TTC549 (cell line): ENCODE measurements at regions not wholly inside any gene's neighbourhood (a gene's known extent, or its start where the extent isn't known, plus 50 kb on each side); places are given as distances from the start of the nearest gene placed in this dataset.
A peak's percentile ranks its signal among the peaks of the same experiment; 100 is the strongest.
"Not testable (repeated sequence)": the region's sequence is repeated elsewhere in the genome, so short reads cannot be mapped to it uniquely, and the experiment has no call there.

Experiments
- FAIRE-seq: peaks from 2 replicates; lab custom pipeline; 2012; peaks lifted over from hg19 to GRCh38; lab: Jason Lieb, UNC

DNA sequence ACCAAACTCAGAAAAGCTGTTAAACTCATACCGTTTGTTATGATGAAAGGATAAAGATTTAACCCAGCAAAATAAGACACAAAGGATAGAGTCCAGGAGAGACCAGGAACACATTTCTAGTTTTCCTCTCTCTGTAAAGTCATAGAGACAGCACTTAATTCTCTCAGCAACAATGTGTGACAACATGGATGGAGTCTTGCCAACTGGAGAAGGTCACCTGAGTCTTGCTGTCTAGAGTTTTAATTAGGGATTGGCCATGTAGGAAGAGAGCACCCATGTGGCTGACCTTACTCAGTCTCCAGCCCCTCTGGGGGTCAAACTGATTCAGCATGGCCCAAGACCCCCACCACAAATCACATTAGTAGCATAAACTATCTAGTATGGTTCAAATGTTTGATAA, 151.0 kb upstream of the ATF7IP start:
- FAIRE-seq, result no peak

DNA sequence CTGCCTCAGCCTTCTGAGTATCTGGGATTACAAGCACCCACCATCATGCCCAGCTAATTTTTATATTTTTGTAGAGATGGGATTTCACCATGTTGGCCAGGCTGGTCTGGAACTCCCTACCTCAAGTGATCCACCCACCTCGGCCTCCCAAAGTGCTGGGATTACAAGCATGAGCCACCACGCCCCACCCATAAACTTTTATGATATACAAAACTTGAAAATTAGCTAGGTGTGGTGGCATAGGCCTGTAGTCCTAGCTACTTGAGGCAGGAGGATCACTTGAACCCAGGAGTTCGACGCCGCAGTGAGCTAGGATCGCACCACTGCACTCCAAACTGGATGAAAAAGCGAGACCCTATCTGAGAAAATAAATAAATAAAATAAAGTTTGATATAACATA, 149.5 kb upstream of the ATF7IP start:
- not testable (repeated sequence) for FAIRE-seq

DNA sequence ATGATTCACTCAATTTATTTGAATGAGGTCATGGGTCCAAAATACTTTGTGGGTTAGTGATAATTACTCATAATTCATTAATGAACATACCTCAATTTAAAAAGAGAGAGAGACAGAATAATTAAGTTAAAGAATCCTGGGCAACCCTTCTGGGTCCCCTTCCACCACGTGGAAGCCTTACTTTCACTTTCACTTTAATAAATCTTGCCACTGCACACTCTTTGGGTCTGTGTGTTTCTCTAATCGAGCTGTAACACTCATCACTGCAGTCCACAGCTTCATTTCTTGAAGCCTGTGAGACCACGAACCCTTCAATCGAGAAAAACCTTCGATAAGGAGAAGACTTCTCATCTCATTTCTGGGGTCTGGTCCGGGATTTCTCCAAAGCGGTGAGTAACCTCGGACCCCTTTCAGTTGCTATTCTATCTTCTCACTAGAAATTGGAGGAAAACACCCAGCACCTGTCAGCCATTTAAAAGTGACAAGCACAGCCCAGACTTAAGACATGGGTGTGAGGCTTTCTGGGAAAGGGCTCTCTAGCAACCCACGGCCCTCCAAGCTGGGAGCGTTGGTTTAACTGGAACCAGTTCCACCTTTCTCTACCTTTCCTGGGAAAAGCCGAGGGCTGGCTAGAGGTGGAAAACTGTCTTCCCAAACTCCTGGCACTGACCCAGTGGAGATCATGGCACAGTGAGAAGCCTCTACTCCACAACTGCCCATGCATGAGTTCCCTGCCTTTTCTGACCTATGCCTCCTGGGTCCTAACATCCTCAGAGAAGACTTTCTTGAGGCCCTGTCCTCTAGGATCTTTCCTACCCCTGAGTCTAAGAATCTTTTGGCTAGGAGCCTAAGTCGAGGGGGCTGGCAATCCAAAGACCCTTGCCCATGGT, 148.8 kb upstream of the ATF7IP start:
- FAIRE-seq, result no peak

DNA sequence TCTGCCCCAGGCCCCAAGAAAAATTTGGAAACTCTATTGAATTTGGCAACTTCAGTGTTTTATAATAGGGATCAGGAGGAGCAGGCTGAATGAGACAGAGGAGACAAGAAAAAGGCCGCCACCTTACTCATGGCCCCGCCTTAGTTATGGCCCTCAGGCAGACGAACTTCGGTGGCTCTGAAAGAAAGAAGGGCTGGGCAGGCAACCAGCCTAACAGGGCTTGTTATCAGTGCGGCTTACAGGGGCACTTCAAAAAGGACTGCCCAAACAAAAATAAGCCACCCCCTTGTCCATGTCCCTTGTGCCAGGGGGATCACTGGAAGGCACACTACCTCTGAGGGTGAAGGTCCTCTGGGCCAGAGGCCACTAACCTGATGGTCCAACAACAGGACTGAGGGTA, 146.3 kb upstream of the ATF7IP start:
- FAIRE-seq, result no peak

DNA sequence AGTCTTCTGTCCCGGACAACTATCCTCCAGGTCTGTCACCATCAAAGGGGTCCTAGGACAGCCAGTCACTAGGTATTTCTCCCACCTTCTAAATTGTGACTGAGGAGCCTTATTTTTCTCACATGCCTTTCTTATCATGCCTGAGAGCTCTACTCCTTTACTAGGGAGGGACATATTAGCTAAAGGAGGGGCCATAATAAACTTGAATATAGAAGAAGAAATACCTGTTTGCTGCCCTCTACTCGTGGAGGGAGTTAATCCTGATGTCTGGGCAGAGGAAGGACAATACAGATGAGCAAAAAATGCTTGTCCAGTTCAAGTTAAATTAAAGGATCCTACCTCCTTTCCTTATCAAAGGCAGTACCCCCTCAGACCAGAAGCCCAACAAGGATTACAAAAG, 145.8 kb upstream of the ATF7IP start:
- FAIRE-seq, result not testable (repeated sequence)

DNA sequence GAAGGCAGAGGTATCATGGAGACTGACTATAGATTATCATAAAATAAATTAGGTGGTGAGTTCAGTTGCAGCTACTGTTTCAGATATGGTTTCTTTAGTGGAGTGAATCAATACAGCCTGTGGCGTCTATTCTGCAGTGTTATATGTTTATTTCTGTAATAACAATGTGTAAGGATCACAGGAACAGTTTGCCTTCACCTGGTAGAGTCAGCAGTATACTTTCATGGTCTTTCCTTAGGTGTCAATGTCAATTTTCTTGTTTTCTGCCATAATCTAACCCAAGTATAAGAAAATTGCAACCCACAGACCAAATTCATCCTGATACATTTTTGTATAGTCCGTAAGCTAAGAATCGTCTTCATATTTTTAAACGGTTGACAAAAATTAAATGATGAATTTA, 140.4 kb upstream of the ATF7IP start:
- no peak for FAIRE-seq

DNA sequence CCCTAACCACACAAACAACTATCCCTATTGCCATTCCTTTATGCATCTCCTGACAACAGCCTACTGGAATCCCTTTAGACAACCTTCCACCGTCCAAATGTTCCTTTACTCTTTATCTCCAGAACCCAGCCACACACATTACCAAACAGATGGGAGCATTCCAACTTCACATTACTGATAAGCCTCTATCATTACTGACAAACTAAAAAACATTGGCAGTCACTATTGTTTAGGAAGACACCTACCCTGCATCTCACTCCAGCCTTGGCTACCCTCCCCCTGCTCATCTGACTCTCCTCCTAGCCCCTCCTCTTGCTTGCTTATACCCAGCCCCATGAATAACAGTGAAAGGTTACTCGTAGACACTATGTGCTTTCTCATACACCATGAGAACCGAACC, 130.3 kb upstream of the ATF7IP start:
- FAIRE-seq, result not testable (repeated sequence)

DNA sequence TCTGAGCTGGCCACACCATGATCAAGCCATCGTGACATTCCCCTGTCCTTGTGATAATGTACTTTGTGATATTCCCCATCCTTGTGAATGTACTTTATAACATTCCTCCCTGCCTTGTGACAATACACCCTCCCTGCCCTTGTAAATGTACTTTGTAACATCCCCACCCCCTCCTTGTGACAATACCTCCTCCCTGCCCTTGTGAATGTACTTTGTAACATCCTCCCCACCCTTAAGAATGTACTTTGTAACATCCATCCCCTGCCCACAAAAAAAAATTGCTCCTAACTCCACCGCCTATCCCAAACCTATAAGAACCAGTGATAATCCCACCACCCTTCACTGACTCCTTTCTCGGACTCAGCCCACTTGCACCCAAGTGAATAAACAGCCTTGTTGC, 128.8 kb upstream of the ATF7IP start:
- not testable (repeated sequence) for FAIRE-seq

DNA sequence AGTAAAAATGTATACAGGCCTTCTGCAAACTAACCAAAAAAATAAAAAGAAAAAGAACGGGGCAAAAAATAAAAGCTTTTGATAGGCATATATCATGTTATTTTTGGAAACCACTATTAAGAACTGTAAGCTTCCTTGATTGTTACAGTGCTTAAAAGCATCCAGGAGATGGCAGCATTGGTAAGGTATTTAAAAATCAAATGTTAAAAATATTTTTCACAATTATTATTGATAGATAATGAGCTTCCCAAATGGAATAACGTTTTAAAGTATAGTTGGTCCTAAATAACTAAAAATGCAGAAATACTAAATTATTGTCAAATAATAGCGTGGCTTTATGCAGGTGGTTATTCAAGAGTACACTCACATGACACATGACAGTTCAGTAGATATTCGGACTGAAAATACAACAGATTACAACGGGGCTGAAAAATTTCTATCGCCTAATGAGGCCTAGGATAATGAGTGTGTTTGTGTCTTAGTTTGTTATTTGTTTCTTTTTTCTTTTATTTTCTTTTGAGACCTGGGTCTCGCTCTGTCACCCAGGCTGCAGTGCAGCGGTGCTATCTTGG, 127.2 kb upstream of the ATF7IP start:
- FAIRE-seq, result peak; percentile 93

DNA sequence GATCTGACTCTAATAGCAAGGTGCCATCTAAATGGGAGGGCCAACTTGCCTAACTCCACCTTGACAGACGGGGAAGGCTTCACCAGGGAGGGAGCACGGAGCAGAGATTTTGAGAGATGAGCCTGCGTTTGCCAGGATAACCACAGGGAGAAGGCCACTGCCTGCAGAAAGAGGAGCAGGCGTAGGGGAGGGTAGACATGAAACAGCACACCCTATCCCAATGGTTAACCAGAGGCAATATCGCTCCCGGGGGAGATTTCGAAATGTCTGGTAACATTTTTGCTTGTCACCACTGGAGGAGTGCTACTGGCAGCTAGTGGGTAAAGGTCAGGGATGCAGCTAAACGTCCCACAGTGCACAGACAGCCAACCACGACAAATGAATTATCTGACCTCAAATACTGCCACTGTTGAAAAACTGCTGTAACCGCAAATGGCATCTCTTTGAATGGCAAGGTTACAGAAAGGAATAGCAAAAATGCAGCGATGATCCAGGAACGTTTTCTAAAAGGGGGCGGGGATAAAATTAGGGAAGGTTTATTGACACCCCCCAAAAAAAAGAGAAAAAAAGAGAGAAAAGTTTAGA, 126.0 kb upstream of the ATF7IP start:
- no peak for FAIRE-seq

DNA sequence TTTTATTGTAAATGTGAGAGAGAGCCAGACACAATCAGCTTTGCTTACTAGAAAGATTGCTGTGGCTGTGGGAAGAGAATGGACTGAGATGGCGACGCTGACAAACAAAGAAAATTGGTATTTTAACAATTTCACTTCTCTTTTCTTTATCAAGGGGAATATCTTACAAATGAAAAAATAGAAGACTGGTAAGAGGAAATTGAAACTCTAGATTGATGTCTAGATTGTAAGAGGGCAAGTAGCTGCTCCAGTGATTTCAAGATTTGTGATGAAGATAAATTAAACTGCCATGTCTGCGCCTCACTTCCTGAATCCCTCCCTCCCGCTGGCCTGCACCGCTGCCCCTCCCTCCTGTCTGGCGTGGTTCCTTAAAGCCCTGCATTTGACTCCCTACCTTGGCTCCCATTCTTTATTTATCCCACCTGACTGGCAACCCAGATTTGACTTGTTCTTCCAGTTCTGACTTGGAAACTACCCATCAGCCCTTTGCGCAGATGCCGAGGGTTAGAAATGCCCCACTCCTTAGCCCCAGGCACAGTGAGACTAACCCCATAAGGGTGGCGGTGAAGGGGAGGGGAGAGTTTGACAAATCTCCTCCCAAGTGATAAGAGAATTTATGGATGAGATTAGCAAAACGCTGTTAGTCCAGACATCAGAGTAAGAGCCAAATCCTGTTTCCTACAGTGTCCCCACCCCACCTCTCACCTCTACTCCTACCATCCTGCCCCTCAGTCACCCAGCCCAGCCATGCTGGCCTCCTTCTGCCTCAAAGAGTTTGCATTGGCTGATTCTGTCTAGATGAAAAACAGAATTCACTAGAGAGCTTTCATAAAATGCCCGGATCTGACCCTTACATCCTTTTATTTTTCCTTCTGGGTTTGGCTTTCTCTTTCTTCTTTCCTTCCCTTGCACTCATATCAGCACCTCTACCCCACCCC, 125.3 kb upstream of the ATF7IP start:
- FAIRE-seq, result no peak

DNA sequence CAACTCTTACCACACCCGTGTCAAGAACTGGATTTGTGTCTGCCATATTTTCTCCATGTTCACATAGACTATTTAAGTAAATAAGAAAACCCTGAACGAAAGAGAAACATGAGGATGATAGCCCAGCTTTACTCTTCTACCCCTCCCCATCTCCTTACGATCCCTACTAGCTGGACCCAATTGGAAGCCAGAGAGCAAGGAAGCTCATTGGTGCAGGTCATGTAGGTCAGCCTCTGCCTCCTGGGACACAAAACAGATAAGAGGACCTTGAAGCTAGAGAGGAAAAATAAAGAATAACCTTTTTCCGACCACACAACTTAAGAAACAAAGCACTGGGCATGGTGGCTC, 124.6 kb upstream of the ATF7IP start:
- no peak for FAIRE-seq

DNA sequence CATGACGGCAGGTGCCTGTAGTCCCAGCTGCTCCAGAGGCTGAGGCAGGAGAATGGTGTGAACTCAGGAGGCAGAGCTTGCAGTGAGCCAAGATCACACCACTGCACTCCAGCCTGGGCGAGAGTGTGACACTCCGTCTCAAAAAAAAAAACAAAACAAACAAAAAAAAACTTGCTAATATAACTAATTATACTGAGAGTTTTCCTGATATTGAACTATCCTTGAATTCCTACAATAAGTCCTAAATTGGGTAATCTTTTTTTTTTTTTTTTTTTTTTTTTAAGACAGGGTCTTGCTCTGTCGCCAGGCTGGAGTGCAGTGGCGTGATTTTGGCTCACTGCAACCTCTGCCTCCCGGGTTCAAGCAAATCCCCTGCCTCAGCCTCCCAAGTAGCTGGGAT, 122.7 kb upstream of the ATF7IP start:
- FAIRE-seq, result not testable (repeated sequence)

DNA sequence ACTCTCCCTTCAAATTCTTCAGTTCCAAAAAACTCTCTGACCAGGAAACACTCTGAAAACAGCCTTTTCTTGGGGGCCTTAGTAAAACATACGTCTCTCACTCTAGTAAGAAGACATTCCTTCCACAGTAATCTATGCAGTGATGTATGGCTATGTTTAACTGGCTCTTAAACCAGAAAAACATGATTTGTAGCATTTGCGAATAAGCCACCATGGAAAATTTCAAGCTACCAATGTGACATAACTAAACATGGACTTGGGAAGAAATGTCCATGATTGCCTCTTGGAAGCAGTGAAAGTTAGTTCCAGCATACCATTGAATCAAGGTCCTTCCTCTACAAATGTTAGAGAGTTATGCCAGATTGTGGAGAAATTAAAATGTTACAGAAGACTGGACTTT, 121.5 kb upstream of the ATF7IP start:
- no peak for FAIRE-seq

DNA sequence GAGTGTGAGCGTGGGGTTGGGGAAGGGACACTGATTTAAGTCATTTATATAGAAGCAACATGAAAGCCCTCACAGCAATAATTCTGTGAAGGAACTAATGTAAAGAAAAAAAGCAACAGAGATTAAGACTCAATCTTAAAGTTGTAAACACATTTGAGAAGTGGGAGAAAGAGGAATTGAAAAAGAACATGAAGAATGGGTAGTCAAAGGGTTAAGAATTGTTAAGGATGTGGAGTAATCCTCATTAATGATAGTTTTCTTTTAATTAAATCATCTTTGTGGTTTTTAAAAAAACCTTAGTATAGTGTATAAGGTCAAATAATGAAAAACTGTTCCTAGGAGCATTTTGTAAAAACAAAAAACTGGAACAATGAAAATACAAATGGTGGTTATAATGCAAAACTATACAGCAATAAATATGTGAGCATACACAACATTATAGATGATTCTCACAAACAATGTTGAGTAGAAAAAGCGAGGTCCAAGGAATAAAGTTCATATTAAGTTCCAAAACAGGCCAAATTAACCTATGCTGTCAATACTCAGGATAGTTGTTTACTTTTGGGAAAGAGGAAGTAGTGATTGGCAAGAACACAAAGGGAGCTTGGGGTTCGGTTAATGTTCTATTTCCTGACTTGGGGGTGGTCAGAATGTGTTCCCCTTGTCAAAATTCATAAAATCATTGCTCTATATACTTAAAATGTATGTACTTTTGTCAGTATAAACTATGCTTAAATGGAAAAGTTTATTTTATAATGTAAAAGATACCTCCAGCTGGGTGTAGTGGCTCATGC, 120.4 kb upstream of the ATF7IP start:
- FAIRE-seq, result no peak

DNA sequence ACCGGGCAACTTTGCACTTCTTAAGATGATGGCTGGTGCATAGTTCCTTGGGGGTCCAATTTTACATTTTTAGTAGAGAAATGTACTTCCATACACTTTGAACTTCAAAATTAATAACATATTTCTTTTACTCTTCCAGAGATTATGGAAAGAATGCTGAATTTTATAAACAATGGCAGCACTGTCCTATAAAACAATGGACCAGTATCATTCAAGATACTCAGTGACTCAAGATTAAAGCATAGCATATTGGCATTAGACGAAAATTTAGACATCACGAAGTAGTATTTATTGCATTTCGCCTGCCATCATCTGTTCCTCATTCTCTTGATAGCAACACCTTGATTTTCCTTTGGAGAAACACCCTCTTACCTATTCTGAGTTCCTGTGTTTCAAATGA, 118.3 kb upstream of the ATF7IP start:
- no peak for FAIRE-seq

DNA sequence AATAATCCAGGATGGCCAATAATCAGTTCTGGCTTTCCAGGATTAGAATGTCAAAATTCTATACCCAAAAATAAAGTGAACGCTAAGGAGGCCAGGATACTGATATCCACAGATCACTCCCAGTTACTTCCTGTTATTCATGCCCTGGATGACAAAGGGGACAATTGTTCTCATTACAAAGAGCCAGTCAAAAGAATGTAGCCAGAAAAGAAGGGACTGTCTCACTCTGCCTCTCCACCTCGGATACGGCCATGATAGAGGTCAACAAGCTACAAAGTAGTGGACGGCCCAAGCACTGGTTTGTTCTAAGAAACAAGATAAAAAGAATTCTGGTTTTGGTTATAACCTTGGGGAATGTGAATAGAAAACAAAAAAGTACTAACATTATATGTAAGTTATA, 116.1 kb upstream of the ATF7IP start:
- no peak for FAIRE-seq

DNA sequence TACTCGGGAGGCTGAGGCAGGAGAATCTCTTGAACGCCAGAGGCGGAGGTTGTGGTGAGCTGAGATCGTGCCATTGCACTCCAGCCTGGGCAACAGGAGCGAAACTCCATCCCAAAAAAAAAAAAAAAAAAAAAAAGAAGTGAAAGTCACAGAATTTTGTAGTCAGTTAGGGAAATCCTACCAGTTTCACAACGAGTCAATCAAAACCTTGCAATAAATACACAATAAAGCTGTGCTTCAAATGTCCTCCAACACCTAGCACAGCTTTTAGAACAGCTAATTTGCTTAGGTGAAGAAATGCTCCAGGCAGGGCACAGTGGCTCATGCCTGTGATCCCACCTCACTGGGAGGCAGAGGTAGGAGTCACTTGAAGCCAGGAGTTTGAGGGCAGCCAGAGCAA, 112.8 kb upstream of the ATF7IP start:
- FAIRE-seq, result no peak

DNA sequence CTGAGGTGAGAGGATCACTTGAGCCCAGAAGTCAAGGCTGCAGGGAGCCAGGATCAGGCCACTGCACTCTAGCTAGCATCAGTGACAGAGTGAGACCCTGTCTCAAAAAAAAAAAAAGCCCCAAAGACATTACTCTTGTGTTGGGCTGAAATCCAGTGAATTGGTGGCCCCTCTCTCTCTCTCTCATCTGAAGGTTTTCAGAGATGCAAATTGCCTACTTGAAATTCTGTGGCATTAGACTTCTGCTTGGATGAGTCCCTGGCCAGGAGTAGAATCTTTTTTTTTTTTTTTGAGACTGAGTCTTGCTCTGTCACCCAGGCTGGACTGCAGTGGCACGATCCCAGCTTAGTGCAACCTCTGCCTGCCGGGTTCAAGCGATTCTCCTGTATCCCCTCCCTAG, 112.0 kb upstream of the ATF7IP start:
- FAIRE-seq, result no peak

DNA sequence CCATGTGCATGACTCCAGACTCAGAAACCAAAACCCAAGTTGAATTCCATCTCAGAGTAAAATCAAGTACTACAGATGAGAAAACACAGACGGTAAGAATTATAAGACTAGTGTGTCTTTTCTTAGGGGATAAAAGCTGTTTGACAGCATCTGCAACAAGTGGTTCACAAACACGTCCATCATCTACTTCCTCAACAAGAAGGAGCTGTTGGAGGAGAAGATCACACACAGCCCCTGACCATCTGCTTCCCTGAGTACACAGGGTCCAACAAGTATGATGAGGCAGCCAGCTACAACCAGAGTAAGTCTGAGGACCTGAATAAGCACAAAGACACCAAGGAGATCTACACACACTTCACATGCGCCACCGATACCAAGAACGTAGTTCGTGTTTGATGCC, 110.7 kb upstream of the ATF7IP start:
- no peak for FAIRE-seq

DNA sequence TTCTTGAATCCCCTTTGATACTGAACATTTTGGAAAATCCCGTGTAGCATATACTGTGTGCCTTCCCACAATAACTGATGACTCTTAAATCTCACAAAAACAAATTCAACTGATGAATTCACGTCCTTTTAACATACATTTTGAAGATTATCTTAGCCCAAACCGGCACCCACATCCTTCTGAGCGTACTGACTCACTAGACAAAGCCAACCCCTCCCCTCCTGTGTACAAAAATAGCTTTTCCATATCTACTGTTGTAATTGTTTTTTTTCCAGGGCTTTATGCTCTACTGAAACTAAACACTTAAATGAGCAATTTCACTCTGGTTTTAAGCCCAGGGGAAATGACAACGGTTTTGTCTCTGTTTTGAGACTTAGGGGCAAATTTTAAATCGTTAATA, 109.4 kb upstream of the ATF7IP start:
- FAIRE-seq, result no peak
